ENCODE measurements at regions not wholly inside any gene's neighbourhood (a gene's known extent, or its start where the extent isn't known, plus 50 kb on each side); places are given as distances from the start of the nearest gene placed in this dataset.

DNA sequence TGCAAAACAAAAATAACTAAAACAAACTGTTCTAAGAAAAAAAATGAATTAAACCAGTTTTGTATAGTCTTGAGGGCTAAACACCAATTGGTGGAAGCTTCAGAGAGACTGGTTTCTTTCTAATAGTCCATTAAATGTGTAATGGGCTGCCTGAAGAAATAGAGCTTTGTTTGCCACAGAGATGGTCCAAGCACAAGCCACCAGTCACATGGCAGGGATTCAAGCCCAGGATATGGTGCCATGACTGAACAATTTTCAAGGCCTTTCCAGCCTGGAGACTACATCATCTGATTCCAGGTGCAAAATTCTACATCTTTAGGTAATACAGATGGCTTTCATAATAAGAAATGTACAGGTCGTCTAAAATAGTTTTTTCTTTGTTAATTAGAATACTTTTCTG is 355.3 kb downstream of the NR2F1-AS1 start:
- TF ChIP-seq RAD21 (IDR thresholded peaks at IDR 0.05; ENCODE audit: low read depth) (no peak), YY1 (IDR thresholded peaks at IDR 0.05; ENCODE audit: low read depth) (no peak), CEBPB (IDR thresholded peaks at IDR 0.05) (no peak), CREB1 (IDR thresholded peaks at IDR 0.05; ENCODE audit: low read depth) (no peak), NFIC (IDR thresholded peaks at IDR 0.05) (no peak), MAX (IDR thresholded peaks at IDR 0.05) (no peak), TEAD4 (IDR thresholded peaks at IDR 0.05) (no peak), EP300 (IDR thresholded peaks at IDR 0.05; ENCODE audit: borderline replicate concordance) (no peak), ZBTB7A (IDR thresholded peaks at IDR 0.05; ENCODE audit: low read depth) (no peak), TAF1 (IDR thresholded peaks at IDR 0.05; ENCODE audit: low read depth) (no peak), EGR1 (IDR thresholded peaks at IDR 0.05) (no peak)
- TF ChIP-seq, protein P1, sequence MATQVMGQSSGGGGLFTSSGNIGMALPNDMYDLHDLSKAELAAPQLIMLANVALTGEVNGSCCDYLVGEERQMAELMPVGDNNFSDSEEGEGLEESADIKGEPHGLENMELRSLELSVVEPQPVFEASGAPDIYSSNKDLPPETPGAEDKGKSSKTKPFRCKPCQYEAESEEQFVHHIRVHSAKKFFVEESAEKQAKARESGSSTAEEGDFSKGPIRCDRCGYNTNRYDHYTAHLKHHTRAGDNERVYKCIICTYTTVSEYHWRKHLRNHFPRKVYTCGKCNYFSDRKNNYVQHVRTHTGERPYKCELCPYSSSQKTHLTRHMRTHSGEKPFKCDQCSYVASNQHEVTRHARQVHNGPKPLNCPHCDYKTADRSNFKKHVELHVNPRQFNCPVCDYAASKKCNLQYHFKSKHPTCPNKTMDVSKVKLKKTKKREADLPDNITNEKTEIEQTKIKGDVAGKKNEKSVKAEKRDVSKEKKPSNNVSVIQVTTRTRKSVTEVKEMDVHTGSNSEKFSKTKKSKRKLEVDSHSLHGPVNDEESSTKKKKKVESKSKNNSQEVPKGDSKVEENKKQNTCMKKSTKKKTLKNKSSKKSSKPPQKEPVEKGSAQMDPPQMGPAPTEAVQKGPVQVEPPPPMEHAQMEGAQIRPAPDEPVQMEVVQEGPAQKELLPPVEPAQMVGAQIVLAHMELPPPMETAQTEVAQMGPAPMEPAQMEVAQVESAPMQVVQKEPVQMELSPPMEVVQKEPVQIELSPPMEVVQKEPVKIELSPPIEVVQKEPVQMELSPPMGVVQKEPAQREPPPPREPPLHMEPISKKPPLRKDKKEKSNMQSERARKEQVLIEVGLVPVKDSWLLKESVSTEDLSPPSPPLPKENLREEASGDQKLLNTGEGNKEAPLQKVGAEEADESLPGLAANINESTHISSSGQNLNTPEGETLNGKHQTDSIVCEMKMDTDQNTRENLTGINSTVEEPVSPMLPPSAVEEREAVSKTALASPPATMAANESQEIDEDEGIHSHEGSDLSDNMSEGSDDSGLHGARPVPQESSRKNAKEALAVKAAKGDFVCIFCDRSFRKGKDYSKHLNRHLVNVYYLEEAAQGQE (IDR thresholded peaks at IDR 0.05; ENCODE audit: low read depth), result no peak
